OCI-LY1 (cell line): ENCODE measurements at regions not wholly inside any gene's neighbourhood (a gene's known extent, or its start where the extent isn't known, plus 50 kb on each side); places are given as distances from the start of the nearest gene placed in this dataset.
A peak's percentile ranks its signal among the peaks of the same experiment; 100 is the strongest.

Experiments used
- H2AFZ ChIP-seq: fragments of 200-600 bp; sonication (generic), shearing (Covaris generic); 2 replicates; pipeline ENCODE4 v1.6.0; 2014; ENCODE audit warnings: antibody characterized with exemption, mild to moderate bottlenecking, low read length
- H3F3A ChIP-seq: fragments of 200-600 bp; sonication (generic), shearing (Covaris generic); 2 replicates; pipeline ENCODE4 v1.6.0; 2014; ENCODE audit warnings: mild to moderate bottlenecking, antibody characterized with exemption, low read length, moderate library complexity; ENCODE audit not compliant: insufficient read depth
- H3K27ac ChIP-seq: fragments of 200-600 bp; sonication (generic); 2 replicates; pipeline ENCODE4 v1.5.1; 2014; ENCODE audit warnings: low read length, mixed run types, mild to moderate bottlenecking, low read depth; ENCODE audit not compliant: poor library complexity, severe bottlenecking
- H3K27me3 ChIP-seq: fragments of 200-600 bp; sonication (generic); 2 replicates; pipeline ENCODE4 v1.6.0; 2014; ENCODE audit warnings: antibody characterized with exemption, mild to moderate bottlenecking, low read length, moderate library complexity; ENCODE audit not compliant: insufficient read depth
- H3K36me3 ChIP-seq: fragments of 200-600 bp; sonication (generic); 2 replicates; pipeline ENCODE4 v1.6.1; 2014; ENCODE audit warnings: mild to moderate bottlenecking, antibody characterized with exemption, low read length, moderate library complexity, mixed read lengths; ENCODE audit not compliant: insufficient read depth
- H3K4me1 ChIP-seq: fragments of 200-600 bp; sonication (generic); 2 replicates; pipeline ENCODE4 v1.5.1; 2014; ENCODE audit warnings: mild to moderate bottlenecking, low read length, moderate library complexity; ENCODE audit not compliant: insufficient read depth, severe bottlenecking
- H3K4me2 ChIP-seq: fragments of 200-600 bp; sonication (generic), shearing (Covaris generic); 2 replicates; pipeline ENCODE4 v1.6.1; 2014; ENCODE audit warnings: low read length
- H3K4me3 ChIP-seq: fragments of 200-600 bp; sonication (generic); 2 replicates; pipeline ENCODE4 v1.5.1; 2014; ENCODE audit warnings: low read length, low read depth, mild to moderate bottlenecking, mixed read lengths; ENCODE audit not compliant: poor library complexity, severe bottlenecking
- H3K79me2 ChIP-seq: fragments of 200-600 bp; shearing (Covaris generic); 2 replicates; pipeline ENCODE4 v1.6.1; 2016; ENCODE audit warnings: mixed run types, low read length, mixed read lengths; ENCODE audit not compliant: insufficient read depth
- H3K9ac ChIP-seq: fragments of 200-600 bp; sonication (generic), shearing (Covaris generic); 2 replicates; pipeline ENCODE4 v1.6.1; 2014; ENCODE audit warnings: mild to moderate bottlenecking, low read length, mixed read lengths
- H3K9me2 ChIP-seq: fragments of 200-600 bp; sonication (generic), shearing (Covaris generic); 2 replicates; pipeline ENCODE4 v1.6.1; 2014; ENCODE audit warnings: low read depth, mild to moderate bottlenecking, low read length, mixed read lengths
- H3K9me3 ChIP-seq: fragments of 200-600 bp; shearing (Covaris generic); 2 replicates; pipeline ENCODE4 v1.6.1; 2014; ENCODE audit warnings: low read length, mixed read lengths
- H4K20me1 ChIP-seq: fragments of 200-600 bp; sonication (generic), shearing (Covaris generic); 2 replicates; pipeline ENCODE4 v1.6.0; 2016; ENCODE audit warnings: mild to moderate bottlenecking, low read length; ENCODE audit not compliant: insufficient read depth
- EZH2 ChIP-seq: fragments of 200-600 bp; sonication (generic), shearing (Covaris generic); IDR thresholded peaks from 2 replicates; pipeline ENCODE4 v1.8.0; 2017; ENCODE audit warnings: borderline replicate concordance, mixed run types, mild to moderate bottlenecking, antibody characterized with exemption, low read length, moderate library complexity, mixed read lengths
- TF ChIP-seq, protein P1 (sequence below): fragments of 200-600 bp; sonication (generic), shearing (Covaris generic); IDR thresholded peaks from 2 replicates; pipeline ENCODE4 v1.5.1; 2017; ENCODE audit warnings: mild to moderate bottlenecking, antibody characterized with exemption, low read length, moderate library complexity, mixed read lengths

DNA sequence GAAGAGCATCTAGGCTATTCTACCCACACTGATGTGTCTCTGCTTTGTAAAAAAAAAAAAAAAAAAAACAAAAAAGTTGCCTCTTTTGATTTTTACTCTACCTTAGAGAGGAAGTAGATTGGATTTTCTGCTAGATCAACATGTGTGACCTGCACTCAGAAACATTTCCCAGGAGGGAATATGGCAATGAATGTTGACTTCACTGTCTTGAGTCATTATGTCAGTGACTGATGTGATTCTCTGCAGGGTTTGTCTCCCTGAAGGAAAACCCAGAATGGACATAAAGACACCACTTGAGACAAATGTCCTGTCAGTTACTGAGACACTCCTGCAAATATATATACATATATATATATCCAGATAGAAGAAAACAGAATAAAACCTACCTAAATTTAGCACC is 370.3 kb downstream of the BMPER start:
- Histone ChIP-seq H3K9ac (no peak overlapping the region), H3K9me2 (no peaks in the 10 kb centered on the region), H3K9me3 (no peaks in the 10 kb centered on the region), H3K4me1 (no peaks in the 10 kb centered on the region), H3K4me3 (no peak overlapping the region), H3K27me3 (no peaks in the 10 kb centered on the region), H3F3A (no peaks in the 10 kb centered on the region), H3K36me3 (no peaks in the 10 kb centered on the region), H3K79me2 (no peaks in the 10 kb centered on the region), H4K20me1 (no peaks in the 10 kb centered on the region), H3K27ac (no peak overlapping the region), H3K4me2 (no peak overlapping the region), H2AFZ (no peak overlapping the region)
- TF ChIP-seq, protein P1, sequence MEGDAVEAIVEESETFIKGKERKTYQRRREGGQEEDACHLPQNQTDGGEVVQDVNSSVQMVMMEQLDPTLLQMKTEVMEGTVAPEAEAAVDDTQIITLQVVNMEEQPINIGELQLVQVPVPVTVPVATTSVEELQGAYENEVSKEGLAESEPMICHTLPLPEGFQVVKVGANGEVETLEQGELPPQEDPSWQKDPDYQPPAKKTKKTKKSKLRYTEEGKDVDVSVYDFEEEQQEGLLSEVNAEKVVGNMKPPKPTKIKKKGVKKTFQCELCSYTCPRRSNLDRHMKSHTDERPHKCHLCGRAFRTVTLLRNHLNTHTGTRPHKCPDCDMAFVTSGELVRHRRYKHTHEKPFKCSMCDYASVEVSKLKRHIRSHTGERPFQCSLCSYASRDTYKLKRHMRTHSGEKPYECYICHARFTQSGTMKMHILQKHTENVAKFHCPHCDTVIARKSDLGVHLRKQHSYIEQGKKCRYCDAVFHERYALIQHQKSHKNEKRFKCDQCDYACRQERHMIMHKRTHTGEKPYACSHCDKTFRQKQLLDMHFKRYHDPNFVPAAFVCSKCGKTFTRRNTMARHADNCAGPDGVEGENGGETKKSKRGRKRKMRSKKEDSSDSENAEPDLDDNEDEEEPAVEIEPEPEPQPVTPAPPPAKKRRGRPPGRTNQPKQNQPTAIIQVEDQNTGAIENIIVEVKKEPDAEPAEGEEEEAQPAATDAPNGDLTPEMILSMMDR = no peak
- TF ChIP-seq EZH2 = no peak

DNA sequence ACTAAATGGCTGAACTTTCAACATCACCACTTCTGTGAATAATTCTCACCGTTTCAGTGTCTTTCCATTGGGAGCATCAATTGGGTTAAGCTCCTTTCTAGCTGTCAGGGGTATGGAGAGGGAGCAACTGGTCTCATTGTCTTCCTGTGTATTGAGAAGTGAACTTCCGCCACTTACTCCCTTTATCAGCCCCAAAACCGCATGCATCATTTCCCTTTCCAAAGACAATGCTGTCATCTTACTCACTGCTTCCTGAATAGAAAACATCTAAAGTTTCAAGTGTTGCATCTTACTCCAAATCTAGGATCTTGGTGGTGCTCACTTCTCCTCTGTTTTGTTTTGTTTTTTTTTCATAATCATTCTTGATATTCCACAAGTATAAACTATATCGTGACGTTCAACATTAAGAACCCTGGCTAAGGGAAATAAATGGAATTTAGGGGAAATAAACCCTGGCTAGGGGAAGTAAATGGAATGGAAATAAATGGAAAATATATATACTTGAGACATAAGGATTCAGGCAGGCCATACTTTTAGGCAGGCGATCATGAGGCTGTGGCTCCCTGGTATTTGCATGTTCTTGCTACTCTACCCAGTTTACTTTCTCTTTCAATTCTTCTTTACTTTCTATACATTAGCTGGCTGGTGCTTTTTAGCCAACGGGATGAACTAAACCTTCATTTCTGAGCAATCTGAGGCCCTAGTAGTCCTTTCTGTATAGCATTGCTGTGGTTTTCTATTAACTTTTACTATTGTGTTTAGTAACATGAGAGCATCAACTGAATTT is 371.9 kb downstream of the BMPER start:
- H3K27ac ChIP-seq = no peak overlapping the region
- H3K36me3 ChIP-seq = no peaks in the 10 kb centered on the region
- H3K4me2 ChIP-seq = no peak overlapping the region
- no peak overlapping the region for H2AFZ ChIP-seq
- no peak overlapping the region for H3K4me3 ChIP-seq
- H3K79me2 ChIP-seq = no peaks in the 10 kb centered on the region
- no peaks in the 10 kb centered on the region for H3K27me3 ChIP-seq
- H3K9ac ChIP-seq = no peak overlapping the region
- H3K9me2 ChIP-seq = no peaks in the 10 kb centered on the region
- H4K20me1 ChIP-seq = no peaks in the 10 kb centered on the region
- H3F3A ChIP-seq = no peaks in the 10 kb centered on the region
- no peak for TF ChIP-seq EZH2
- TF ChIP-seq, protein P1 = no peak
- no peaks in the 10 kb centered on the region for H3K4me1 ChIP-seq
- peaks cover under 1% of the 10 kb centered on the region; the same call in 1 of the 2 replicates for H3K9me3 ChIP-seq

DNA sequence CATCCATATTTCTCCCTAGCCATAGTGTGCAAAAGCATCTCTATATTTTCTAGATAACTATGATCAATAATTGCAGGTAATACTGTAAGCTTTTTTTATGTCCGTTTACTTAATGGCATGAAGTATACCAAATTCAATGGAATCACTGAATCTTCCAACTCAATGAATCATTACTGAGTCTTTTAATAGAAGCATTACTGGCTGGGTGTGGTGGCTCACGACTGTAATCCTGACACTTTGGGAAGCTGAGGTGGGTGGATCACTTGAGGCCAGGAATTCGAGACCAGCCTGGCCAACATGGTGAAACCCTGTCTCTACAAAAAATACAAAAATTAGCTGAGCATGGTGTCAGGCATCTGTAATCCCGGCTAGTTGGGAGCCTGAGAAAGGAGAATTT is 372.5 kb downstream of the BMPER start:
- Histone ChIP-seq H3K9me2 (no peaks in the 10 kb centered on the region), H3K4me3 (no peak overlapping the region), H2AFZ (no peak overlapping the region), H3K36me3 (no peaks in the 10 kb centered on the region), H3K79me2 (no peaks in the 10 kb centered on the region), H3K4me2 (no peak overlapping the region), H3K9ac (no peak overlapping the region), H3K4me1 (no peaks in the 10 kb centered on the region), H3K27me3 (no peaks in the 10 kb centered on the region), H3K27ac (no peak overlapping the region), H3K9me3 (peaks cover 3% of the 10 kb centered on the region; the same call in 1 of the 2 replicates), H3F3A (no peaks in the 10 kb centered on the region), H4K20me1 (no peaks in the 10 kb centered on the region)
- no peak for TF ChIP-seq EZH2

GRCh38 chr7:34281260-34281659 is 375.9 kb downstream of the BMPER start:
- no peaks in the 10 kb centered on the region for H3K36me3 ChIP-seq
- H3F3A ChIP-seq = no peaks in the 10 kb centered on the region
- TF ChIP-seq, protein P1 = peak; percentile 44
- TF ChIP-seq EZH2 = no peak
- H2AFZ ChIP-seq = no peak overlapping the region
- H3K79me2 ChIP-seq = no peaks in the 10 kb centered on the region
- H3K4me1 ChIP-seq = no peaks in the 10 kb centered on the region
- H3K9me3 ChIP-seq = peaks cover 3% of the 10 kb centered on the region; the same call in 1 of the 2 replicates
- H3K27me3 ChIP-seq = no peaks in the 10 kb centered on the region
- H3K4me3 ChIP-seq = no peak overlapping the region
- H3K4me2 ChIP-seq = no peak overlapping the region
- H4K20me1 ChIP-seq = no peaks in the 10 kb centered on the region
- no peaks in the 10 kb centered on the region for H3K9me2 ChIP-seq
- H3K9ac ChIP-seq = no peak overlapping the region
- no peak overlapping the region for H3K27ac ChIP-seq
